Kidney (tissue), 13 donors: ENCODE measurements at regions not wholly inside any gene's neighbourhood (a gene's known extent, or its start where the extent isn't known, plus 50 kb on each side); places are given as distances from the start of the nearest gene placed in this dataset.

Experiments used
- DNase-seq, 5 donors: peaks; one replicate each; pipeline ENCODE4 v3.0.0-alpha.2; 2013 to 2020
- FAIRE-seq: peaks from 2 replicates; lab custom pipeline; 2012; peaks lifted over from hg19 to GRCh38; lab: Jason Lieb, UNC
- H3K27ac ChIP-seq, 2 donors: one replicate each; pipeline ENCODE4 v1.7.0; 2013; ENCODE audit warnings: low read depth in 2 of 2, low read length in 2 of 2, inconsistent platforms in 1 of 2
- H3K27me3 ChIP-seq: one replicate; pipeline ENCODE4 v1.7.1; 2013; ENCODE audit warnings: low read length, inconsistent platforms; ENCODE audit not compliant: control insufficient read depth, insufficient read depth
- H3K36me3 ChIP-seq, 3 donors: one replicate each; pipeline versions ENCODE4 v1.7.0 to v1.7.1; 2013; ENCODE audit warnings: low read length in 3 of 3, control low read depth in 1 of 3, inconsistent platforms in 1 of 3; ENCODE audit not compliant: insufficient read depth in 3 of 3, control insufficient read depth in 2 of 3
- H3K4me1 ChIP-seq, 3 donors: one replicate each; pipeline versions ENCODE4 v1.7.0 to v1.7.1; 2013; ENCODE audit warnings: low read length in 3 of 3, inconsistent platforms in 1 of 3, low read depth in 1 of 3; ENCODE audit not compliant: control insufficient read depth in 2 of 3, insufficient read depth in 2 of 3
- H3K4me3 ChIP-seq, 3 donors: one replicate each; pipeline versions ENCODE4 v1.7.0 to v1.8.1; 2013; ENCODE audit warnings: low read length in 3 of 3, control low read depth in 1 of 3, inconsistent platforms in 1 of 3
- H3K9ac ChIP-seq, 3 donors: one replicate each; pipeline versions ENCODE4 v1.7.0 to v1.7.1; 2013; ENCODE audit warnings: low read length in 3 of 3, control low read depth in 1 of 3, inconsistent platforms in 1 of 3
- H3K9me3 ChIP-seq, 3 donors: one replicate each; pipeline versions ENCODE4 v1.7.0 to v1.7.1; 2013; ENCODE audit warnings: low read length in 3 of 3, control low read depth in 1 of 3, inconsistent platforms in 1 of 3; ENCODE audit not compliant: control insufficient read depth in 2 of 3, insufficient read depth in 1 of 3
- intact Hi-C: fragments of 100-400 bp; cut with DNase I; formaldehyde crosslinking; loops from one replicate; pipeline ENCODE4 v1.11.1; 2022
- TF ChIP-seq, protein P1 (sequence below): IDR thresholded peaks from 3 replicates; pipeline ENCODE4 v1.5.1; 2012; ENCODE audit warnings: mild to moderate bottlenecking, moderate library complexity, borderline replicate concordance; ENCODE audit not compliant: insufficient read depth; ENCODE audit errors: extremely low read depth
- donor health status: control.
- donor health status: control.
- donor health status: control.
- donor health status: control.
- donor health status: control.
- donor health status: DM: yes; HTN: yes; CAD: no.
- donor health status: Normal renal cell carcinoma (clear cell type).

DNA sequence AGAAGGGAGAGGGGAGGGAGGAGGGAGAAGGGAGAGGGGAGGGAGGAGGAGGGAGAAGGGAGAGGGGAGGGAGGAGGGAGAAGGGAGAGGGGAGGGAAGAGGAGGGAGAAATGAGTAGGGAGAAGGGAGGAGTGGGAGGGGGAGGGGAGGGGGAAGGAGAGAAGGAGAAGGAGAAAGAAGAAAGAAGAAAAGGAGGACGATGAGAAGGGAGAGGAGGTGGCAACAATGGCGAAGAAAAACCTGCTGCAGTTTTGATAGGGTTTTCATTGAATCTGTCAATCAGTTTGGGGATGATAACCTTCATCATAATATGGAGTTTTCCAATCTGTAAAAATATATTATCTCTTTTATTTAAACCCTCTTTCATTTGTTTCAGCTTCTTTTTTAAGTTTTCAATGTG, 185.2 kb downstream of the ADAM29 start:
- FAIRE-seq, result no peak
- H3K4me1 ChIP-seq, result no peaks in the 10 kb centered on the region
- TF ChIP-seq, protein P1, sequence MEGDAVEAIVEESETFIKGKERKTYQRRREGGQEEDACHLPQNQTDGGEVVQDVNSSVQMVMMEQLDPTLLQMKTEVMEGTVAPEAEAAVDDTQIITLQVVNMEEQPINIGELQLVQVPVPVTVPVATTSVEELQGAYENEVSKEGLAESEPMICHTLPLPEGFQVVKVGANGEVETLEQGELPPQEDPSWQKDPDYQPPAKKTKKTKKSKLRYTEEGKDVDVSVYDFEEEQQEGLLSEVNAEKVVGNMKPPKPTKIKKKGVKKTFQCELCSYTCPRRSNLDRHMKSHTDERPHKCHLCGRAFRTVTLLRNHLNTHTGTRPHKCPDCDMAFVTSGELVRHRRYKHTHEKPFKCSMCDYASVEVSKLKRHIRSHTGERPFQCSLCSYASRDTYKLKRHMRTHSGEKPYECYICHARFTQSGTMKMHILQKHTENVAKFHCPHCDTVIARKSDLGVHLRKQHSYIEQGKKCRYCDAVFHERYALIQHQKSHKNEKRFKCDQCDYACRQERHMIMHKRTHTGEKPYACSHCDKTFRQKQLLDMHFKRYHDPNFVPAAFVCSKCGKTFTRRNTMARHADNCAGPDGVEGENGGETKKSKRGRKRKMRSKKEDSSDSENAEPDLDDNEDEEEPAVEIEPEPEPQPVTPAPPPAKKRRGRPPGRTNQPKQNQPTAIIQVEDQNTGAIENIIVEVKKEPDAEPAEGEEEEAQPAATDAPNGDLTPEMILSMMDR, result no peak
- no peaks in the 10 kb centered on the region for H3K27me3 ChIP-seq
- no peaks in the 10 kb centered on the region for H3K36me3 ChIP-seq
- H3K27ac ChIP-seq, result no peak overlapping the region
- DNase-seq, result no peak
- H3K9ac ChIP-seq, result no peak overlapping the region
- H3K4me3 ChIP-seq, result no peak overlapping the region
- H3K9me3 ChIP-seq, result no peaks in the 10 kb centered on the region
- intact Hi-C loops, result no loop called here

DNA sequence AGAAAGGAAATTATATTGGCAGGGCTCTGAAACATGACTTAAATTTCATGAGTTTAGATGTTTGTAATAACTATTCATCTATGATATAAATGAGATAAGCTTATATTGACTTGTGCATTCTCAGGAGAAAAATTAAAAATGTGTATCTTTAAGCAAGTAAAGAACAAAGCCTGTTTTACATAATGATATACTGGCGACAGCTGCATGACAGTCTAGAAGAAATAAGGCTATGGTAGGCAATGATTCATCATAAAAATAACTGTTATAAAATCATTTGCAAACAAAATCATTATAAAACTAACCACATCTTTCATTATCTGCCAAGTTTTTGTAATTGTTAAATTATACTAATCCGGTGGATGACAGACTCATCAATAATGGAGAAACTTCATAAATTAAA, 188.1 kb downstream of the ADAM29 start:
- H3K4me3 ChIP-seq, result no peak overlapping the region
- H3K4me1 ChIP-seq, result no peaks in the 10 kb centered on the region
- FAIRE-seq, result no peak
- no peaks in the 10 kb centered on the region for H3K27me3 ChIP-seq
- H3K9ac ChIP-seq, result no peak overlapping the region
- no peaks in the 10 kb centered on the region for H3K36me3 ChIP-seq
- intact Hi-C loops, result no loop called here
- peak in 2 of 5 donors; percentile 9 to 26 for DNase-seq
- TF ChIP-seq, protein P1, result no peak
- peaks cover 0 to 5% (median 0%) of the 10 kb centered on the region in 3 donors for H3K9me3 ChIP-seq
- H3K27ac ChIP-seq, result no peak overlapping the region

DNA sequence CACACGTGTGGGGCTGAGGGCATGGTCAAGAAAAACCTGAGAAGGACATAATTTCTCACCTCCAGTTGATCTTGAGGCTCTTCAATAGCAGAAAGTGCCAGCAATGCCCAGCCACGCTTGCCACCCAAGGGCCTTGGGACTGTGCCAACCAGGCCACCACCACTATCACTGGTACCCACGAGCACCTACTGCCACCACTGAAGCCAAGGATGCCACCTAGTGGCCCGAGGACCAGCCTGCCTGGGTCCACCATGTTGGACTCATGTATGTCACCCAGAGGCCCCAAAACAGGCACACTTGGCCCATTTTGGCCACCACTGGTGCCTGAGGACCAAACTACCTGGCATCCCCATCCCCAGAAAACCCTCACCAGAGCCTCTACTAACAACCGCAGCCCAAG, 191.8 kb downstream of the ADAM29 start:
- Histone ChIP-seq H3K9me3 (peaks cover 0 to 11% (median 2%) of the 10 kb centered on the region in 3 donors), H3K27me3 (no peaks in the 10 kb centered on the region), H3K36me3 (no peaks in the 10 kb centered on the region), H3K27ac (no peak overlapping the region), H3K4me1 (no peaks in the 10 kb centered on the region), H3K9ac (no peak overlapping the region), H3K4me3 (no peak overlapping the region)
- TF ChIP-seq, protein P1, result no peak
- intact Hi-C loops, result no loop called here
- FAIRE-seq, result no peak
- DNase-seq, result no peak
